Skeletal muscle cell (primary cell): ENCODE measurements at regions not wholly inside any gene's neighbourhood (a gene's known extent, or its start where the extent isn't known, plus 50 kb on each side); places are given as distances from the start of the nearest gene placed in this dataset.

Experiments used
- DNase-seq: peaks from one replicate; pipeline ENCODE4 v3.0.0-alpha.2; 2010; ENCODE audit warnings: low read depth
- H3K4me3 ChIP-seq: 2 replicates; pipeline ENCODE4 v1.5.1; 2011; ENCODE audit warnings: low read depth, mild to moderate bottlenecking, control low read depth, low read length, moderate library complexity

- no peak overlapping the region for H3K4me3 ChIP-seq
- DNase-seq = no peak
These were observed 122.3 kb upstream of the GRIK3 start for GRCh38 chr1:37156646-37157045.

GRCh38 chr1:37157634-37158033 lies 123.3 kb upstream of the GRIK3 start:
- H3K4me3 ChIP-seq = no peak overlapping the region
- no peak for DNase-seq

GRCh38 chr1:37158113-37158749 lies 123.9 kb upstream of the GRIK3 start:
- no peak for DNase-seq
- H3K4me3 ChIP-seq = no peak overlapping the region

GRCh38 chr1:37159102-37159501 lies 124.8 kb upstream of the GRIK3 start:
- DNase-seq = no peak
- H3K4me3 ChIP-seq = no peak overlapping the region

GRCh38 chr1:37161171-37161570 lies 126.9 kb upstream of the GRIK3 start:
- no peak overlapping the region for H3K4me3 ChIP-seq
- no peak for DNase-seq

- no peak for DNase-seq
These were observed 127.7 kb upstream of the GRIK3 start for GRCh38 chr1:37162059-37162458.

GRCh38 chr1:37166005-37166404 lies 131.7 kb upstream of the GRIK3 start:
- DNase-seq = no peak
- no peak overlapping the region for H3K4me3 ChIP-seq

More at GRCh38 chr1:37162059-37162458, 127.7 kb upstream of the GRIK3 start:
- H3K4me3 ChIP-seq = no peak overlapping the region

- no peak overlapping the region for H3K4me3 ChIP-seq
- no peak for DNase-seq
These were observed 133.2 kb upstream of the GRIK3 start for GRCh38 chr1:37167479-37167878.

GRCh38 chr1:37169241-37169640 lies 134.9 kb upstream of the GRIK3 start:
- DNase-seq = no peak
- no peak overlapping the region for H3K4me3 ChIP-seq

GRCh38 chr1:37169743-37170275 lies 135.5 kb upstream of the GRIK3 start:
- H3K4me3 ChIP-seq = no peak overlapping the region
- DNase-seq = no peak

- DNase-seq = no peak
- no peak overlapping the region for H3K4me3 ChIP-seq
These were observed 137.4 kb upstream of the GRIK3 start for GRCh38 chr1:37171691-37172090.

GRCh38 chr1:37174341-37174740 lies 140.0 kb upstream of the GRIK3 start:
- H3K4me3 ChIP-seq = no peak overlapping the region
- DNase-seq = no peak

- no peak overlapping the region for H3K4me3 ChIP-seq
- DNase-seq = no peak
These were observed 140.6 kb upstream of the GRIK3 start for GRCh38 chr1:37174876-37175275.

GRCh38 chr1:37175666-37176215 lies 141.4 kb upstream of the GRIK3 start:
- DNase-seq = no peak
- no peak overlapping the region for H3K4me3 ChIP-seq

GRCh38 chr1:37176269-37176668 lies 142.0 kb upstream of the GRIK3 start:
- no peak for DNase-seq

GRCh38 chr1:37177230-37177864 lies 143.0 kb upstream of the GRIK3 start:
- no peak overlapping the region for H3K4me3 ChIP-seq
- DNase-seq = no peak

More at GRCh38 chr1:37176269-37176668, 142.0 kb upstream of the GRIK3 start:
- no peak overlapping the region for H3K4me3 ChIP-seq

GRCh38 chr1:37181425-37181824 lies 147.1 kb upstream of the GRIK3 start:
- H3K4me3 ChIP-seq = no peak overlapping the region
- no peak for DNase-seq

- H3K4me3 ChIP-seq = no peak overlapping the region
- no peak for DNase-seq
These were observed 150.5 kb upstream of the GRIK3 start for GRCh38 chr1:37184789-37185188.

GRCh38 chr1:37186246-37186756 lies 152.0 kb upstream of the GRIK3 start:
- no peak overlapping the region for H3K4me3 ChIP-seq
- DNase-seq = no peak

GRCh38 chr1:37189111-37189510 lies 154.8 kb upstream of the GRIK3 start:
- H3K4me3 ChIP-seq = no peak overlapping the region
- no peak for DNase-seq

GRCh38 chr1:37197411-37197810 lies 163.1 kb upstream of the GRIK3 start:
- DNase-seq = no peak
- no peak overlapping the region for H3K4me3 ChIP-seq
